ENCODE measurements at regions not wholly inside any gene's neighbourhood (a gene's known extent, or its start where the extent isn't known, plus 50 kb on each side); places are given as distances from the start of the nearest gene placed in this dataset.
"Not testable (repeated sequence)": the region's sequence is repeated elsewhere in the genome, so short reads cannot be mapped to it uniquely, and the experiment has no call there.

DNA sequence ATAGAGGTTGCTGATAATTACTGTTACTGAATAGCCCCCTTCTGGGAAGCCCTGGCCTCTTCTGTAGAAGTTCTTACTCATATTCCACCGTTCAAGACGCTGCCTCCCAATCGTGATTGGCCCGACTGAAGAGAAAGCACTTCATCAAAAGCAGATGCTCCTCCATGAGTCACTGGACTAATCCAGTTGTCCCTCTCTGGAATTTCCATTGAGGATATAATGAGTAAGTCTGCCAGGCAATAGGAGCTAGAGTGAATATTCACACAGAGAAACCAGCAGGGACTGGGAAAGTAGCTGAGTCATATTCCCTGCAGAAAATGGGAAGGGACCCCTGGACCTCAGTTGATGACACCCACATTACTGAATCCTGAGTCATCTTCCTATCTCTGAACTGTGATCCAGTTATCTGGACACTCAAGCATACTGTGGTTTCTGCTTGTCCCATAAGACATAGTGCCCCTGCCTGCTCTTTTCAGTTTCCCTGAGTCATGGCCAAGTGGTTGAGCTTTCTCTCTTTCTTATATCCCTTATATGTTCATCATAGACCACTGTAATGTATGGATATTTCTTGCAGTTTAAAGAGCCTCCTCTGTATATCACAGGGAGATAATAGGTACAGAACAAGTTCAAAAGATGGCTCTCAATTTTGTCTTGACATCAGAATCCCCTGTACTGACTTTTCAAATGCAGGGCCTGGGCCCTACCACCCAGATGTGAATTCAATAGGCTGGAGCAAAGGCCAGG is 151.2 kb upstream of the CDIN1 start:
- no peak for DNase-seq (ENCODE audit: low read depth, low spot score)
- no peak overlapping the region for H3K4me3 ChIP-seq (ENCODE audit: low read length)

DNA sequence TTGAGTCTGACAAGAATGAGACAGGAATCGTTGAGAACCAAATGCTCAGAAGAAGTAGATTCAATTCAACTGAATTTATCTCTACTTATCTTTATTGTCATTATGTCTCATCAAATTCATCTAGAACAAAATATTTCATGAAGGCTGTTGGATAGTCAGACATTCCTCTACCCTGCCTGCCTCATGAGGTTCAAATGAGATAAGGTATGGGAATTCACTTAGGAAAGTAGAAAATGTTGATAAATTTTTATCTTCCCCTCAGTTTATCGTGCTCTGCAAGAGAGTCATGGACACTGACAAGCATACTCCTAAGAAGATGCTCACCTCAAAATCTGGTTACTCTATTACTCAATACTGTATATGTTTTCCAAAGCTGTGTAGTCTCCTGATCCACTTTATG is 149.7 kb upstream of the CDIN1 start:
- no peak overlapping the region for H3K4me3 ChIP-seq (ENCODE audit: low read length)
- DNase-seq (ENCODE audit: low read depth, low spot score): no peak

DNA sequence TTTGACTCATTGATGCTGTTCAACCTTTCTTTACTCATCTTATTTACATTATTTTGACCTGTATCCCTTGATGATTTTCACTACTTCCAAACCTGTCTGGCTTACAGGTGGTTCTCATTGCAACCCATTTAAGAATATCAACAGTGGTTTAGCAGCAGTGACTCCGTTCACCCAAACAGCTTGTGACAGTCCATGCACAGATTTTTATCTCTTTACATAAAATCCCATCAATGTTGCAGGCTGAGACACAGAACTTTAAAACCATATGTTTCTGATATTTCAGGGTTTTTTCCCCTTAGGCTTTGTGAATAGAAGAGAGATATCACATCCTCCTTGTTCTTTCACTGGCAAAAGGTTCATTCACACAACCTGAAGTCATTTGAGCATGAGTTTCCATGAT is 149.1 kb upstream of the CDIN1 start:
- no peak overlapping the region for H3K4me3 ChIP-seq (ENCODE audit: low read length)
- DNase-seq (ENCODE audit: low read depth, low spot score): no peak

DNA sequence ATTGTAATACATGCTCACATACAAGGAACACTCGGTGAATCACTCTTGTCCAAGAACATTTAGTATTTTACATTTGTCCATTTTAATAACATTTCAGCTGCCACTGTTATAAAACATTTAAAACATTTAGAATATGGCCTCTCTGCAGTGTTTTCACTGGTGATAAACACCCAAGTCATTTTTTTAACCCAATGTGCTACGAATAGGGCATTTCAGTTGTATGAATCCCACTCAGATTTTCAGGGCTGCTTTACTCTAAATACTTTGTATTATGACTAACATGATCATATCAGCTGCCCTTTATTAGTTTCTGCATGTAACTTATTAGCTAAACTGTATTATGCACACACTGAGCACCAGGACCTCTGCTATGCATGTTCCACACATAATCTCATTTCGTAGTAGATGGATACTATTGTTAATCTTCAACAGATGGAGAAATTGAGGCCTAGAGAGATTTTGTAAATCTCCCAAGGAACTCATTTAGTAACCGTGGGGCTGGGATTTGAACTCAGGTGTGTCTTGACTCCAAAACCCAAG is 148.6 kb upstream of the CDIN1 start:
- H3K4me3 ChIP-seq (ENCODE audit: low read length): no peak overlapping the region
- no peak for DNase-seq (ENCODE audit: low read depth, low spot score)

DNA sequence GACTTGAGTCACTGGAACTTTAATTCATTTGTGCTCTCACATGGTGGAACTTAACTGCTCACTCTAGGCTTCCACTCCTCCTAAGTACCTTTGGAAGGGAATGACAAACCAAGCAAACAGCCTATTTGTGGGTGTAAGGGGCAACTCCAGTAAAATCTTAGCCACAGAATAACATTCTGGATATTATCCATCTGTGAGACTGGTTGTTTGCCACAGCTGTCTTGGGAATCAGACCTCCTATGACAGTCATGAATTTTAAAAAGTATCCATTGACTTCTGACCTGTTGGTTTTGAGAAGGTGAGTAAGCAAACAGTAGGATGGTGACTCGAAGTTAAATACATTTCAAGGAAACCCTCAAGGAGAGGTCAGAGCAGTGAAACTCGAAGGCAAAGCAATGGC is 147.3 kb upstream of the CDIN1 start:
- no peak for DNase-seq (ENCODE audit: low read depth, low spot score)
- no peak overlapping the region for H3K4me3 ChIP-seq (ENCODE audit: low read length)

DNA sequence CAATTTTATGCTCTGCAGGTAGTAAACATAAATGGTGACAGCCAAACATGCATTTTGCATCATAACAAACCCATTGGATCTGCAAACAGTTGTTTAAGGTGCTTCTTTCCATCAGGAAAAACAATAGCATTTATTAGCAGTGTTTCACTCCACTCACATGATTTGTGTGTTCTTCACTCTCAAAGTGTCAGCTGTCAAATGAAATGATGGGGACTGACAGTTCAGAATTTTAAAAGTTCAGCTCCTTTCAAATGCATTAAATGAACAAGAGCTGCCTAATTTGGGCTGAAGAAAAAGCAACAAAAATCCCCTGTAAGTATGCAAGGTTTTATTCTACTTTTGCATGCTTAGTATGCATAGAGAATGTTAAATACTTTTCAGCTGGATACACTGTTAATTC is 145.2 kb upstream of the CDIN1 start:
- H3K4me3 ChIP-seq (ENCODE audit: low read length): no peak overlapping the region
- DNase-seq (ENCODE audit: low read depth, low spot score): no peak

DNA sequence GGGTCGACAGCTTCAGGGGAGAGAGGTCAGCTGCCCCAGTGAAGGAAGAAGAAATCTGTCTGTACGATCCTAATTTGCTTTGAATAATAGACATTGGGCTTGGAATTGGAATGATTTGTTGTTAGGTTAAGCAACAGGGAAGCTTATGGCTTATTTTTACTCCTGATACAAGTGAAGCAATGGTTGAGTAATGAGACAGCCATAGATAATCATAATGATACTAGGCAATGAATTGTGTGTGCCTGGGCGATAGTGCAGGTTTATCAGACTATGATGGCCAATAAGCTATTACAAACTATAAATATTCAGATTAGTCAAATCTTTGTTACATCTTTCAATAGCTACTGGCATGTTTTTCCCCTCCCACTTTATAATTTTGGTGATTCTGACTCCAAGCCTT is 140.9 kb upstream of the CDIN1 start:
- DNase-seq (ENCODE audit: low read depth, low spot score): no peak

DNA sequence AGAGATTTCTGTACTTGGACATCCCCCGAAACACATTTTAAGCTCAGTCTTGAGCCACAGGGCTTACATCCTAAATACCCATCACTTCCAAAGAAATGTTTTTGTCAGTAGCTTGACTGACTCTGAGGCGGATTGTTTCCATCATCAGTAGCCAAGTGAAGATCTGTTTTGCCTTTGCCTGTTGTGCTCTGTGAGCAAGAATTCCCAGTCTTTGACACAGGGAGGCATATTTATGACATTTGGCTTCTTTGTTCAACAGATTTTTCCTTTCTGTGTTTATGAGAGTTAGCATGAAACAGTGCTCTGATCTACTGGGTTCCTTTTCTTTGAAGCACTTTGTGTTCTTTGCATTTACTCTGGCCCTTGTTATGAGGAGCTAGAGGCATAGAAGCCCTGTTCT is 132.1 kb upstream of the CDIN1 start:
- H3K4me3 ChIP-seq (ENCODE audit: low read length): no peak overlapping the region
- DNase-seq (ENCODE audit: low read depth, low spot score): no peak

More for the DNA sequence above, 140.9 kb upstream of the CDIN1 start:
- no peak overlapping the region for H3K4me3 ChIP-seq (ENCODE audit: low read length)

DNA sequence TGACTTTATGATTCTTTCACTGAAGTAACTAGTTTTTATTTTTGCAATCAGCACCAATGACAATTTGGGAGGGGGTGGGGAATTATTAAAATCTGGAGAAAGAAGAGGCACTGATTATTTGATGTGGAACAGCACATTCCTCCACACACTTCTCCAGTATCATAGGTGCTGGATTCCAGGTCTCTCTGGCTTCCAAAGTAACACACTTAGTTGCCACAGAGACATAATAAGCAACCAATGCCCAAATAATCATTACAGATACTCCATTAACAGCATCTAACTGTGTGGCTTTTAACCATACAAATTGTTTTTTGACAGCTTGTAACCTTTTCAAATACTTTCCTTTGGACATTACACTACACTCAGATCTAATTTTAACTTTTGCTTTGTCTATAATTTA is 131.0 kb upstream of the CDIN1 start:
- DNase-seq (ENCODE audit: low read depth, low spot score): no peak
- no peak overlapping the region for H3K4me3 ChIP-seq (ENCODE audit: low read length)

DNA sequence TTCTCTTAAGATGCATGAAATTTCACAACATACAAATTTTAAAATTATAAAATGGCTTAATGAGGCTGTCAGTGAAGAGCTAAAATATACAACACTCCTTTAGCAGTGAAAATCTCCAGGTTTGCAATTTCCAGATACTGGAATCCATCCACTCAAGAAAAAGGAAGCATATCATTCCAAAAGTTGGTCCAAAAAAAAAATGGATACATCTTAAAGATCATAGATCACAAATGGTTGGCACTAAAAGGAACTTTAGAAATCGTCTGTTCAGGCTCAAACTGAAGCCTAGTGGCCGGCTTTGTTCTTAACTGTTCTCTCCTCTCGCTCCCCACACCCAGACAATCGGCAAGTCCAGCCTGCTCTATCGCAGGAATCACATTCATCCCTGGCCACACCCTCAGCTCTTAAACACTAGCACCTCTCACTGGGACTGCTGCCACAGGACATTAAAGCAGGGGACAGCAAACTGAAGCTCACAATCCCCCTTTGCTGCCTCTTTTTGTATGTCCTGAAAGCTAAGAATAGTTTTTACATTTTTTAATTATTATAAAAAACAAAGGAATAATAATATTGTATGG is 130.3 kb upstream of the CDIN1 start:
- DNase-seq (ENCODE audit: low read depth, low spot score): no peak
- no peak overlapping the region for H3K4me3 ChIP-seq (ENCODE audit: low read length)

DNA sequence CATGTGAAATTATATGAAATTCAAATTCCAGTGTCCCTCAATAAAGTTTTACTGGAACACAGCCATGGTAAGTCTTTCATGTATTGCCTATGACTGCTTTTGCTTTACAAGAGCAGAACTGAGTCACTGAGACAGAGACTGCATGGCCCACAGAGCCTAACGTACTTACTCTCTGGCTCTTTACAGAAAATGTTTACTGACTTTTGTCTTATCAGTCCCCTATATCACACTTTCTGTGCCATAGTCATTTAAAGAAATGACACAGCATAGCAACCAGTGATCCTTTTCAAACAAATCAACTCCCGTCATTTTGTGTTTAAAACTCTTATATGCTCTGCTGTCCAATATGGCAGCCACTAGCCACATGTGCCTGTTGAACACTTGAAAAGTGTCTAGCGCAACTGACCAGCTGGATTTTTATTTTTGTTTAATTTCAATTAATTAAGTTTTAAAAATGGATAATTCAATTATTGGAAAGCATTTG is 129.7 kb upstream of the CDIN1 start:
- DNase-seq (ENCODE audit: low read depth, low spot score): no peak
- H3K4me3 ChIP-seq (ENCODE audit: low read length): no peak overlapping the region

DNA sequence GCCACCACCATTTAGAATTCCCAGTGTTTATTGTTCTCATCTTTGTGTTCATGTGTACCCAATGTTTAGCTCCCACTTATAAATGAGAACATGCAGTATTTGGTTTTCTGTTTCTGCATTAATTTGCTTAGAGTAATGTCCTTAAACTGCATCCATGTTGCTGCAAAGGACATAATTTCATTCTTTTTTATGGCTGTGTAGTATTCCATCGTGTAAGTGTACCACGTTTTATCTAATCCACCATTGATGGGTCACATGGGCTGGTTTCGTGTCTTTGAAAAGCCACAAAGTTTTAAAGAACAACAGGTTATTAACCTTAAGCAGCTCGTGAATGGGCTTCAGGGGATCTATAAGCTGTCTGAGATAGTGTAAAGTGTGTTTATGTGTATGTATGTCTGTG is 125.2 kb upstream of the CDIN1 start:
- DNase-seq (ENCODE audit: low read depth, low spot score); H3K4me3 ChIP-seq (ENCODE audit: low read length): not testable (repeated sequence)

DNA sequence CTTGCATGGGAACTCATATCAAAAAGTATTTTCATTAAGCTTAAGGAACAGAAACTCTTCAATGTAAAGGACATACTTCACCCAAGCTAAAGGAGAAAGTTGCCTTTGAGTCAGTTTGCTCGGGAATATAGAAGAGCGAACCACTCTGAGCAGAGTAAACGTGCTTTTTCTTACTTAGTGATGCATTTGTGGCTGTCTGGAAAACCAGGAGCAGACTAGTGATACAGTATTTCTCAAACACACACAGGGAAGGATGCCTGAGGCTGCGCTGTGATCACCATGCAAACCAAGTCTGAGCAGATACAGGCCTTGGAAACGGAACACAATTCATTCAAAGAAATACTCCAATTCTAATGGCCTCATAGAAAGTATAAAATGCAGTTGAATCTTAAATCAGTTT is 121.0 kb upstream of the CDIN1 start:
- no peak for DNase-seq (ENCODE audit: low read depth, low spot score)

DNA sequence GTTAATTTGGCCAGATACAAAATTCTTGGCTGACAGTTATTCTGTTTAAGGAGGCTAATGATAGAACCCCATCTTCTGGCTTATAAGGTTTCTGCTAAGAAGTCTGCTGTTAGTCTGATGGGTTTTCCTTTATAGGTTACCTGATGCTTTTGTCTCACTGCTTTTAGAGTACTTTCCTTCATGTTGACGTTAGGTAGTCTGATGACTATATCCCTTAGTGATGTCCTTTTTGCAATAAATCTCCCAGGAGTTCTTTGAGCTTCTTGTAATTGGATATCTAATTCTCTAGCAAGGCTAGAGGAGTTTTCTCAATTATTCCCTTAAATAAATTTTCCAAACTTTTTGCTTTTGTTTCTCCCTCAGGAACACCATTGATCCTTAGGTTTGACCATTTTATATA is 114.1 kb upstream of the CDIN1 start:
- DNase-seq (ENCODE audit: low read depth, low spot score): no peak
- H3K4me3 ChIP-seq (ENCODE audit: low read length): no peak overlapping the region

More for the DNA sequence above, 121.0 kb upstream of the CDIN1 start:
- H3K4me3 ChIP-seq (ENCODE audit: low read length): no peak overlapping the region

DNA sequence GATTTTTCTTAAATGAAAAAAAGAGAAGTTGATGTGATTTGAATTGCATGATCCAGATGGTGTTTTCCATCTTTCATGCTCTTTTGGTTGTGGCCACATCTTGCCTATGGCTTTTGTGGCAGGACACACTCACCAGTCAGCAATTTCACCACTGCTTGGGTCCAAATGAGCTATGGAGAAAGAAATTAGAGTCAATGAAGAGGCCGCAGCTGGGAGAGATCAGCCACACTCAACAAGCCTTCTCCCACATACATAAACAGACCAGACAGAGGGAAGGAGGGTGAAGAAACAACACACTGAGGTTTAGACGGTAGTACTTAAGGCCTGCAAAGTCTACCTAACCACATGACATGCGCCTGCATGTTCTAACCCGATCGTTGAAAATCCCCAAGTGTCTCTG is 110.7 kb upstream of the CDIN1 start:
- H3K4me3 ChIP-seq (ENCODE audit: low read length): no peak overlapping the region
- no peak for DNase-seq (ENCODE audit: low read depth, low spot score)

DNA sequence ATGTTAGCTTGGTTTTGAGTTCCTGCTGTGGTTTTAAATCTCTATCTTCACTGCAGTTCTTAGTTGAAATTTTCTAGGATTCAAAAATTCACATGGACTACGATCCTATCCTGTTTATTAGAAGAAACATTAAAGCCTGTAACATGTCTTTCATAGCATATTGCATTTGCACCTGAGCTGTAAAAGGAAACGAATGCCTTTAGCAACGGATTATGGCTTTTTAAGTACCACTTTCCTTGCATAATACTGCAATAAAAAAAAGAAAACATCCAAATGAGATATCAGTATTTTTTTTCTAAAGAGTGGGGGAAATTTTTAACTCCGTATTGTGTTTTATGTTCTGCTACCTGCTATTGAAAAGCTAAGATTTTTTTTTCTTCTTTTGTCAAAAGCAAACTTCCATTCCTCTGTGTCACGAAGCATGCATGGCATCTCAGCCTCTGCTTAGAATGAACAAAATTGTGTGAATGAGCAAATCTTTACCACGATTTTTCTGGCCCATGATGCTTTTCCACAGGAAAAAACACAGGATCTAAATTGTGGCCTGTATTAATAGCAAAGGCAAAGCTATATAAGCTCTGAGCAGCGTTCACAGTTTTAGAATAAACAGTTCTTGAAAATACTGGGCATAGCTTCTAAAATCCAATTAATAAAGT is 110.0 kb upstream of the CDIN1 start:
- no peak for DNase-seq (ENCODE audit: low read depth, low spot score)
- no peak overlapping the region for H3K4me3 ChIP-seq (ENCODE audit: low read length)

DNA sequence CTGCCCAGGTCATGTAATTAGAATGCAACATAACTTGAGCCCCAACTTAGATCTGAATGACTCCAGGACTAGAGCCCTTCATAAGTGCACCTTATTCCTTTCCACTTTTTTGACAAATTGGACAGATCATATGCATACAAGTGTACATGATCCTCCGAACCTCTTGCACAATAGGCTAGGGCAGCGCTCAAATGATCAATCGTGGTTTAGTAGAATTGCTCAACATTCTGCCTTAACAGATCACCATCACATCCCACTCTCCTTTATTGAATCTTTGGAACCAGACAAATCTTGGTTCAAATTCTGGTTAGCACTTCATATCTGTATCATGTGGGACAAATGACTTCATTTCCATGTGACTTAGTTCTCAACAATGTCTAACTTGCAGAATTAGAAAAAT is 106.8 kb upstream of the CDIN1 start:
- DNase-seq (ENCODE audit: low read depth, low spot score): no peak
- no peak overlapping the region for H3K4me3 ChIP-seq (ENCODE audit: low read length)

DNA sequence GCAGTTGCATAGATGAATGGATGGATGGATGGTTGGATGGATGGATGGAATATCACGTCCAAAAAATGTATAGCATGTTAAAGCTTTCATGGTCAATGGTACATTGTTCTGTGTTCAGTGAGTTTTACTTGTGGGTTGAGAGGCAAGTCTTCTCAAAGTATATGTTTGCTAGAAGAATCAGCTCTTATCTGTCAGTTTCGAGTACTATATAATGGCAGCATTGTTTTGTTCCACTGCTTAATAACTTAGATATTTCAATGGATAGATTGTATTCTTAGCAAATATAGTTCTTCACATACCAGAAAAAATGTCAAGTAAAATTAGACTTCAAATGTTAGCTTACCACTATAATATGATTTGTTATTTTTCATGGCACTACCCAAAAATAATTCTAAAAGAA is 100.9 kb upstream of the CDIN1 start:
- no peak for DNase-seq (ENCODE audit: low read depth, low spot score)
- H3K4me3 ChIP-seq (ENCODE audit: low read length): no peak overlapping the region

DNA sequence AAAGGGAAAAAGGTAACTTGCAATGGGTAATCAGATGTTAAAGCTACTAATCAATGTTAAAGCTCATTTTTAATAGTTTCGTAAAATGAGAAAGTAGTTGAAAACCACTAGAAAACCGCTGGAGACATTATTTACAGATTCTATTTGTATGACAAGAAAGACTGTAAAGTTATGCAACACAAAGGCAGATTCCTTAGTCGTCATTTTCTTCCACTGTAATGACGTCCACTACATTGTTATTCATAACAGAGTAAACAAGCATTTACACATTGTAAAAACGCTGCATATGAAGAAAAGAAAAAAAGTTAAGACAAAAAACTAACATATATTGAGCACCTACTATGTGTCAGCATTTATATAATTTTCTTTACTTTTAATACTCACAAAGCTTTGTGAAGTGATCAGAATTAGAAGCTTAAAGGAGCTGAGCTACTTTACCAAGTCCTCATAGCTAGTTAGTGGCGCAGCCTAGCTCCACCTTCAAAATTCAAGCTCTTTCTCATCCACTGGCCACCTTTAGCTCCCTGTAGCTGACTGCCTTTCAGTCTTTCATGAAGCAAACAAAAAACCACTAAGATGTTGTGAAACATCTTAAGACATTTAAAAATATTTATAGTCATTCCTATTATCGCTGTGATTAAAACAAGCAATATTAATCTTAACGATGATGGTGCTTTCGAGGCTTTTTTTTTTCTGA is 100.1 kb upstream of the CDIN1 start:
- H3K4me3 ChIP-seq (ENCODE audit: low read length): no peak overlapping the region
- DNase-seq (ENCODE audit: low read depth, low spot score): no peak

DNA sequence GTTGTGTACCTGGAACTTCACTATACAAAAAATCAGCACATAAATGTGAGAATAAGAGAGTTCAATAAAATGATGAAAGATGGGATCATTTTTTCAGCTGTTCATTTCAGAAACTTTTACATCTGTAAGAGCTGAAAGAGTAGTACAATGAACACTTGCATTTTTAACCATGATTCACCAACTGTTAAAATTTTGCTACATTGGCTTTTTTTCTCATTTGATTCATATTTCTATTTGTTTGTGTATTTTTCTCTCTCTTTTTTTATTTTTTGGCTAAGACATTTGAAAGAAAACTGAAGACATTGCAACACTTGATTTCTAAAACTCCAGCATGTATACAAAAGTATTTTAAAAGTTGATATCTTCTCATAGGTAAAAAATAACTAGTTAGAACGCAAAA is 98.3 kb upstream of the CDIN1 start:
- no peak overlapping the region for H3K4me3 ChIP-seq (ENCODE audit: low read length)
- no peak for DNase-seq (ENCODE audit: low read depth, low spot score)
